ENCODE measurements at regions not wholly inside any gene's neighbourhood (a gene's known extent, or its start where the extent isn't known, plus 50 kb on each side); places are given as distances from the start of the nearest gene placed in this dataset.

GRCh38 chr10:43864656-43865055 lies 216.0 kb upstream of the ZNF32 start (continued):
- no peak for TF ChIP-seq EP300 (IDR thresholded peaks at IDR 0.05; ENCODE audit: borderline replicate concordance in 1 of 2, low read depth in 2 of 2, low read length in 2 of 2)
- no peak for TF ChIP-seq YY1 (IDR thresholded peaks at IDR 0.05; ENCODE audit: low read depth, low read length)
- no peak for TF ChIP-seq TAF1 (IDR thresholded peaks at IDR 0.05; ENCODE audit: low read depth, low read length)
- TF ChIP-seq SIN3A (conservative IDR thresholded peaks at IDR 0.05 in 1 of 2, IDR thresholded peaks at IDR 0.05 in 1 of 2; ENCODE audit: low read depth in 1 of 2, low read length in 2 of 2), result no peak
- no peak for TF ChIP-seq KDM4A (IDR thresholded peaks at IDR 0.05; ENCODE audit: low read depth, low read length, severe bottlenecking)
- TF ChIP-seq SP4 (IDR thresholded peaks at IDR 0.05; ENCODE audit: low read length), result no peak

Measured in H1 (cell line).